Hematopoietic multipotent progenitor cell (in vitro differentiated cells): ENCODE measurements at regions not wholly inside any gene's neighbourhood (a gene's known extent, or its start where the extent isn't known, plus 50 kb on each side); places are given as distances from the start of the nearest gene placed in this dataset.
A peak's percentile ranks its signal among the peaks of the same experiment; 100 is the strongest.
"Not testable (repeated sequence)": the region's sequence is repeated elsewhere in the genome, so short reads cannot be mapped to it uniquely, and the experiment has no call there.

Experiments
- DNase-seq, 3 donors: peaks; one replicate each; pipeline ENCODE4 v3.0.0-alpha.2; 2011 to 2015; ENCODE audit warnings: low read depth in 2 of 3, low spot score in 2 of 3

DNA sequence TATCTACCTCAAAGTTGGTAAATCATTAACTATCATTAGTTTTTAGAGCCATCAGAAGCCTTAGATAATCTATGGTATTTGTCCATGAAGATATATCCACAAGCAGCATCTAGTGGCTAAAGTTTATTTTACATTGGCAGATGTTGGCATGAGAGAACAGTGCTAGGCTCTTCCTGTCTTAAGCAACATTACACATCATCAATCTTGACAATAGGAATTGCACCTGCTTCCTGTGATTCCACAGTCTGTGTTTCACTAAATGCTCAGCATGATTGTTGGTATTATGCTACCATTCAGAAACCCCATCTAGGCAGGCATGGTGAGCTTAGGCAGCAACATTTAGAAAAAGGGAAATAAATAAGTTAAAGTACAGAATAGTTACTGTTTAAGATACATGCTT, 246.6 kb downstream of the SLCO4C1 start:
- peak in 2 of 3 donors; percentile 70 to 93 for DNase-seq

DNA sequence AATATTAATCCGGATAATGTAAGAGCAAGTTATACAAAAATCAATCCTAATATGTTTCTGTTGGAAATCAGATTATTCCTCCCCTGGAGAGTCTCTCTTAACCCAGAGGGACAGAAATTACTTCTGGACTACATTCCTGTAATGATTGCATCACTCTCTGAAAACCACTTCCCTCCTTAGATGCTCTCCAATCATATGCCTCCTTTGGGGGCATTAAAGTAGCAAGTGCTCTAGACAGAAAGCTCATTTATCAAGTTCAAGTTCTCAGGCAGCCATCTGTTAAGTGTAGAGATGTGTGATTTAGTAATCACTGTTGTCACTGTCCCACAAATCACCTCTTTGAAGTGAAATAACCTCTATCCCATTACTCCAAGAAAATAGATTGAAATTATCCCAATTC, 247.1 kb downstream of the SLCO4C1 start:
- DNase-seq, result peak in 2 of 3 donors; percentile 35 to 59

DNA sequence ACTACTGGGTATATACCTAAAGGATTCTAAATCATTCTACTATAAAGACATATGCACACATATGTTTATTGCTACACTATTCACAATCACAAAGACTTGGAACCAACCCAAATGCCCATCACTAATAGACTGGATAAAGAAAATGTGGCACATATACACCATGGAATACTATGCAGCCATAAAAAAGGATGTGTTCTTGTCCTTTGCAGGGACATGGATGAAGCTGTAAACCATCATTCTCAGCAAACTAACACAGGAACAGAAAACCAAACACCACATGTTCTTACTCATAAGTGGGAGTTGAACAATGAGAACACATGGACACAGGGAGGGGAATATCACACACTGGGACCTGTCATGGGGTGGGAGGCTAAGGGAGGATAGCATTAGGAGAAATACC, 249.0 kb downstream of the SLCO4C1 start:
- DNase-seq, result not testable (repeated sequence)

DNA sequence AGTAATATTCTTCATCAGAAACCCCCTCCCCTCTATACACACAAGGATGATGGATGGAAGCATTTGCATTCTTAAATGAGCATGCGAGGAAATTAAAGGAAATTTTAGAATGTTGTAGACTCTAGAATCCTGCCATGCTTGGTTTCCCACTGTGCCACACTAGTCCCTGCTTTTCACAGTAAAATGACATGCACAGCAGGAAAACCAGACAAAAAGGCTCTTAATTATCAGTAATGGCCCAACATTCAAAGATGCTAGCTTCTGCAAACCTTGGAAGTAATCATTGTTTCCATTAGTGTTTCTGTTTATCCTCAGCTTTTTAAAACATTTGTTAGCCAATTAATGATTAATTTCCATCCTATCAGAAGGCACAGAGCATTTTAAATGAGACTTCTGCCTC, 255.8 kb downstream of the SLCO4C1 start:
- DNase-seq, result no peak

DNA sequence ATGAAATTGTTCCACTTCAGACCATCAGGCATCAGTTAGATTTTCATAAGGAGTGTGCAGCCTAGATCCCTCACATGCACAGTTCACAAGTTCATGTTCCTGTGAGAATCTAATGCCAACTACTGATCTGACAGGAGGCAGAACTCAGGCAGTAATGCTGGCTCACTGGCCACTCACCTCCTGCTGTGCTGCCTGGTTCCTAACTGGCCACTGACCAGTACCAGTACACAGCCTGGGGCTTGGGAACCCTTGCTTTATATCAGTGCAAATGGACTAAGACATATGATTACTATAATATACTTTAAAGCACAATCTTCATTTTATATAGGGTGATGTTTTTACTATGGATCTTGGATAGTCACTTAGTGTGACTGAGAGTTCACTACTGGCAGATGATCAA, 259.2 kb downstream of the SLCO4C1 start:
- DNase-seq, result no peak

DNA sequence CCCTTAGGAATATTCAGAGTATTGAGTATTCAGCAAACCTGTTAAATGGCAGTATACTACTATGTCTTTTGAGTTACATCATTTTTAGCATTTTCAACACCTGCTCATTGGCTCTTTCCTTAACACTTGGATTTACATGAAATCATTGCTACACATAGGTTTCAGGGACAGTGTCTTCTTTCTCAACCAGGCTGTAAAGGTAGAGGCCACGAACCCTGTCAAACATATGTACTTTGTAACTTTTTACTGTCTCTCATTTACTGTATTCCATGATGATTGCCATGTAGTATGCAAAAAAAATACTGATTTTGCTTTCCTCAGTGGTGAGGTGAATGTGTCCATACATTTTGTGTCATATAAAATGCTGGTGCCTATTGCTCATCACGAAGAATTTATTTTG, 264.4 kb downstream of the SLCO4C1 start:
- no peak for DNase-seq

DNA sequence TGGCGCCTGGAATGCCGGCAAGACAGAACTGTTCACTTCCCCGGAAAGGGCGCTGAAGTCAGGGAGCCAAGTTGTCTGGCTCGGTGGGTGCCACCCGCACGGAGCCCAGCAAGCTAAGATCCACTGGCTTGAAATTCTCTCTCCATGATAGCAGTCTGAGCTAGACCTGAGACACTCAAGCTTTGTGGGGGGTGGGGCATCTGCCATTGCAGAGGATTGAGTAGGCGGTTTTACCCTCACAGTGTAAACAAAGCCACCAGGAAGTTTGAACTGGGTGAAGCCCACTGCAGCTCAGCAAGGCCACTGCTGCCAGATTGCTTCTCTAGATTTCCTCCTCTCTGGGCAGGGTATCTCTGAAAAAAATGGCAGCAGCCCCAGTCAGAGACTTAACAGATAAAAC, 277.4 kb downstream of the SLCO4C1 start:
- DNase-seq, result no peak

DNA sequence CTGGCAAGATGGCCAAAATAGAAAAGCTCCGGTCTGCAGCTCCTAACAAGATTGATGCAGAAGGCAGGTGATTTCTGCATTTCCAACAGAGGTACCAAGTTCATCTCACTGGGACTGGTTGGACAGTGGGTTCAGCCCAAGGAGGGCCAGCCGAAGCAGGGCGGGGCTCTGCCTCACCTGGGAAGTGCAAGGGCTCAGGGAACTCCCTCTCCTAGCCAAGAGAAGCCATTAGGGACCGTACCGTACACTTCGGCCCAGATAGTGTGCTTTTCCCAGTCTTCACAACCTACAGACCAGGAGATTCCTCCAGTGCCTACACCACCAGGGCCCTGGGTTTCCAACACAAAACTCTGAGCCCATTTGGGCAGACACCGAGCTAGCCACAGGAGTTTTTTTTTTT, 277.8 kb downstream of the SLCO4C1 start:
- DNase-seq, result no peak

DNA sequence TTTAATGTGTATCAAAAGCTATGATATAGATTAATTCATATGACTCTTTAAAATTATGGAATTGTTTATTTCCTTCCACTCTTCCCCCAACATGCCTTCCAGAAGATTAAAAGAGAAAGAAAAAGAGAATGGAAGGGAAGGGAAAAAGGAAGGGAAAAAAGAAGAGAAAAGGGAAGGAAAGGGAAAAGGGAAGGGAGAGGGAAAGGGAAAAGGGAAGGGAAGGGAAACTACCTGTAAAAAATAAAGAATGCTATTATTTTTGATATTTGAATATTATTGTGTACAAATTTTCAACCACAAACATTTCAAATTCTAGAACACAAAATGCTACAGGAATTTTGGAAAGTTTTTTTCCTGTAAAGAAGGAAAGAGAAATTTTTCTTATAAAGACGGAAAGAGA, 281.7 kb downstream of the SLCO4C1 start:
- DNase-seq, result no peak

DNA sequence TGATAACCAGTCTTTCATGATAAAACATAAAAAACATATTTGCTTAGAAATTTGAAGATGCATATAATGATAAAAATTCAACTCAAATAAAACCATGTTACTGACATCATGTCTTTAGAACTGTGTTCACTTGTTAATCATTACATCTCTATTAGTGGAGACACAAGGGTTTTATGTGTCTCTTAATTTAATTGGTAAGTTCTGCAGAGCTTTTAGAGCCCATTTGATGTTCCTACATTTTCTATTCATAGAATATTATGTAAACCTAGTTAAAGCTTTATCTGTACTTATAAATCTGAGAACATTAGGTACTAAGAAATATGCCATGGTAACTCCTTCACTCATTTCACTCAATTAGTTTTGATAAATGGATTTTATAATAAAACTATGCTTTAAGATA, 285.4 kb downstream of the SLCO4C1 start:
- DNase-seq, result no peak

DNA sequence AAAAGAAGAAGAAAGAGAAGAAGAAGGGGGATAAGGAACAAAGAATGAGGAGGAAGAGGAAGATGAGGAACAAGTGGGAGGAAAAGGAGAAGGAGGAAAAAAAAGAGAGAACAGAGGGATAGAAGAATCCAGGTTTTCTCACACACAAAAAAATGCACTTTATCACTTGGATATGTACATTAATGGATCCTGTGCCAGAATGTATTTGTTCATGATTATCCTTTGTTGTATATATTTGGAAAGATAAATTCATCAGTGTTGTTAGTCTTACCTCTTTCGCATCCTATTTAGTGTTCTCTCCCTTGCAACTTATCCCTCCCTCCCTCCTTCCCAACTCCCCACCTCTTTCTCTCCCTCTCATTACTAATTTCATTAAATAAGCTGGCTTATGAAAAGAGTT, 298.8 kb downstream of the SLCO4C1 start:
- no peak for DNase-seq

DNA sequence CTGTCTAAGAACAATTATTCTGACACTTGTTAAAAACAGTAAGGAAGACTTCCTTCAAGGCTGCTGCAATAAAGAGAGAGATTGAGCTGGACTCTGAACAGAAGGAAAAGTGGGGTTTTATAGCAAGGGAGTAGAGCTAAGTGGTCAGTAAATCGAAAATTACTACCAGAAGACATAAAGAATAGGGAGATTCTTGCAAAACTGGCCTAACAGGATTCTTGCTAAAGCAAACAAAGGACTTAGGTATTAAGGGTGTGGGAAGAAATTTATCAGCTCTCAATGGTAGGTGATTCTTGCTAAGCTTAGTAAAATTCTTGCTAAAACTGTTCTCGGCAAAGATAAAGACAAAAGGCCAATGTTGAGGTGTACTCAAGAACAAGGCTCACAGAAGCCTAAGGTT, 300.5 kb downstream of the SLCO4C1 start:
- DNase-seq, result no peak

DNA sequence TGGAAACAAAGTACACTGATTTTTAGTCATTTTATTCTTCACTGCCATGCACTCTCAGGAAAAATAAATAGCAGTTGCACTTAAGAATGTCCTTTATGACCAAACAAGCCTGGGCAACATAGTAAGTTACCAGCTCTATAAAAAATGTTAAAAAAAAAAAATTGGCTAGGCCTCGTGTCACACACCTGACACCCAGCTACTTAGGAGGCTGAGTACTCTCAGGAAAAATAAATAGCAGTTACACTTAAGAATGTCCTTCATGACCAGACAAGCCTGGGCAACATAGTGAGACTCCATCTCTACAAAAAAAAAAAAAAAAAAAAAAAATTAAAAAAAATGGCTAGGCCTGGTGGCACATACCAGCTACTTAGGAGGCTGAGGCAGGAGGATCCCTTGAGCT, 304.6 kb downstream of the SLCO4C1 start:
- no peak for DNase-seq

DNA sequence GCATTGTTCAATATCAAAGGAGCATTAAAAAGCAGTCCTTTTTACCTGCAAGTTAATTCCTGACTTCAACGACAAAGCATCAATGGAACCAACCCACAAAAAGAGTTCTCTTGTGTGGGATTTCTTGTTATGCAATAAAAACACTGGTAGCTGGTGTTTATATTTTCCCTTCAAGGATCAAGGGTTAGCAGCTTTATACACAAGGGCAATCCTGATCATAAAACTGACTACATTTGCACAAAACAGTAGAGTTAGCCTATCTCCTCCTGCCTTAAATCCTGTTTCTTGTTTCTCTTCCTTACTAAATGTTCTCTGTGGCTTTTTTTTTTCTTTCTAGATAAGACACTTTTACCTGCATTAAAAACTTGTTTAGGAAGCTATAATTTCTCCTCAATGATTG, 306.4 kb downstream of the SLCO4C1 start:
- no peak for DNase-seq

DNA sequence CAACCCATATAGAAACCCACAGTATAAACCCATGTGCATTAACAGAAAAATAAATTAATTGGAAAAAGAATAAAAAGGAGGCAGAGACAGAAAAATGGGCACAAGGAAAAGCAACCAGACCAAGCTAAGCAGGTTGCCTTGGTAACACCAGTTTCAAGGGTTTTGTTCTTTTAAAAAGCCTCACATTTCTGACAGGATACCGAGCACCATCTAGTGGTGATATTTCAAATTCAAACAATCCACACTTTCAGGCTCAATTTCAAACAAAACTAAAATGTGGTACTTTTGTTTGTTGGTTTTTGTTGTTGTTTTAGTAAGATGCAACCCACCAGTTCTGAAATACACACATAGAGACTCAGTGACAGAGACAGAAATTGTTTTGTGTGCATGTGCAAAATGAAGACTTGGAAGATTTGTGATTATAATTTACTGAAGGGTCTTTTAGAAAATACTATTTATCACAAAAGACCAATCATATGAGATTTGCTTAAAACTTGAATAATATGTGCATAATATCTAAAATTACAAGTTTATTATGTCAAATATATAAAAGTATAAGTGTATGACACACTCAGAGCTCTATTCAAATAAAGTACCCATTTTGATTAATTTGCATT, 318.2 kb downstream of the SLCO4C1 start:
- peak in 2 of 3 donors; percentile 43 to 75 for DNase-seq

DNA sequence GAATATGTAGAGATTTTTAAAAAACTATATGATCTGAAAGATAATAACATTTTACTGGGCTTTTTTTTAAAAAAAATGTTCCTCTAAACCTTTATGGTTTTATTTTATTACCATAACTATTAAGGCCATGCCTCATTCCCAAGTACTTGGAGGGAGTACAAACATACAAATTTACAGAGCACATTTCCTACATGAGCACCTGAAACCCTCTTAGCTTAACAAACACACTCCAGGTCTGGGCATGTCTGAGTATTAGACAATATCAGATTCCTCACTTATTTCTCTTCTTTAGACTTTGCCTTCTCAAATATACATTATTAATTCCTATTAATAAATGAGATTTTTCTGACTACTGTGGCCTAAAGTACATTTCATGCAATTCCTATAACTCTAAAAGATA, 319.2 kb downstream of the SLCO4C1 start:
- no peak for DNase-seq

DNA sequence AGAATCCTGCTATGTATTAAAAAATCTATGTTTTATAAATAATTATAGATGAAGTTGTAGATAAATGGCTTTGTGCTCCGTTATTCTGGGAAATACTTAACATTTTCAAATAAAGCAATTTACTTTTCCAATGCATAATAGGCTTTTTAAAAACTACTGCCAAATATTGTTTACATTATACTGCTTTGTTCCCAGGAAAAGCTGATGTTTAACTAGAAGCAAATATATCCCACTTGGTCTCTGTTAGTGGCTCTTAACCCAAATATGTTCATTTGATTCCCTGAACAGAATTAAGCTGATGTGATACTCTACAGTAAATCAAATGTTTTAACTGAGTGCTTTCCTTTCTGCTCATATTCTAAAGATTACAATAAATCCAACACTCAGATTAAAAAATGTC, 326.3 kb downstream of the SLCO4C1 start:
- DNase-seq, result no peak

DNA sequence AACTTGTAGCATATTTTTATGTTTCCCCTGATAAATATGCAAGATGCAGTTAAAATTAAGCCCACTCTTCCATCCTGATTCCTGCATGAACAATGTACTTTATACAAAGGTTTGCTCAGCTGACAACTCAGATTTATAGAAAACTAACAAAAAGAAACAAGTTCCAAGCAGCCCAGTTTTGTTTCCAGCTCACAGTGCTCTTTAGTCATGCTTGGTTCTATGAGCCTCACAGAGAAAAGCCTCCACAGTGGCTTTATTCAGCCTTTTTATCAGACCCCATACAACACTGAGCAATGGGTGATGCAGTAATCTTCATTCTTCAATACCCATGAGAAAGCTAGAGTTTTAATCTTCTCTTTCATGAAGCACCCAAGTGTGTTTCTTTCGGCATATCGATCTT, 329.6 kb downstream of the SLCO4C1 start:
- no peak for DNase-seq

DNA sequence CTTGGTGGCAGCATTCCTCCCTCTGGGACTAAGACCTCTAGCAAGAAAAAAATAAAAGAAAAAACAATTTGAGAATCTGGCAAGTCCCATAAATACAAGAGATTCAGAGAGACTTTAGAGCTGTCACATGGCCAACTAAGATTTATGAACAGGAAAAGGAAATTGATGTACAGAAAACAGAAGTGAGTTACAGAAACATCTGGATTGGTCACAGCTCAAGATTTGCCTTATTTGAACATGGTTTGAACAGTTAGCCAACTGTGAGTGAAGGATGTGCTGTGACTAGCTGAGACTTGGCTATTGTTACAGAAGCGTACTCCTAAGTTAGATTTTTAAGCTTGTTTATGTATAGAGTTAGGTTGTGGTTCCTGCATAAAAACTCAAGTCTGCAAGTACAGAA, 340.2 kb downstream of the SLCO4C1 start:
- DNase-seq, result peak in 2 of 3 donors; percentile 22 to 70

DNA sequence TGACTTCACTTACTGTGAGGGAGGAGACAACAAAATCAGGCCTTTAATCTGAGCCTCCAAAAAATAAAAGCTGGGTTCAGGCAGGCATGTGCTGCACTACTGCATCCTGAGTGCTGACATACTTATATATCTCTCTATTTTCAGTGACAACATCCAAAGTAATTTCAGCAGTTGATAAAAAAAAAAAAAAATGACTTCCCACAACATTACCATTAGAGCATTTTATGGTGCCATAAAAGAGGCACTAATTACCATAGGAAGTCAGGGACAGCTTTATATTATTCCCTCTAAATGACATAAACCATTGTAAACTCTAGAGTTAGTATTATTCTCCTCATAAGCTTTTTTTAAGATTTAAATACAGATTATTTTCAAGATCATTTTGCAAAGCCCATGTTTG, 346.1 kb downstream of the SLCO4C1 start:
- no peak for DNase-seq

DNA sequence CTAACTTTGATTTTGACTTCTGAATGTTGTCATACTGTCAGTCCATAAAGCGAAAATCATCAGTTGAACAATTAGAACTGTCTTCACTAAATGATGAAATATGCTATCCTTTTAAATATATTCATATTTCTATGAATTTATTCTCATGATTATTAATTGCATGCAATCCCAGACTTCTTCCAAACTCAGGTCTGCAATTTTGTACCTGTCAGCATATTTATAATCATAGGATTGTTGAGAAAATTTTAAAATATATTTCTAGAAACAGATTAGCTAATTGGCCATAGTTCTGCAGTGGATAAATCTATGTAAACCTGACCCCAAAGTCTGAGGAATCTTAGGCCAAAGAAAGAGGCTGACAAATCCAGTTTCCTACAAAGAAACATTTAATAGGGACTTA, 347.5 kb downstream of the SLCO4C1 start:
- DNase-seq, result no peak

DNA sequence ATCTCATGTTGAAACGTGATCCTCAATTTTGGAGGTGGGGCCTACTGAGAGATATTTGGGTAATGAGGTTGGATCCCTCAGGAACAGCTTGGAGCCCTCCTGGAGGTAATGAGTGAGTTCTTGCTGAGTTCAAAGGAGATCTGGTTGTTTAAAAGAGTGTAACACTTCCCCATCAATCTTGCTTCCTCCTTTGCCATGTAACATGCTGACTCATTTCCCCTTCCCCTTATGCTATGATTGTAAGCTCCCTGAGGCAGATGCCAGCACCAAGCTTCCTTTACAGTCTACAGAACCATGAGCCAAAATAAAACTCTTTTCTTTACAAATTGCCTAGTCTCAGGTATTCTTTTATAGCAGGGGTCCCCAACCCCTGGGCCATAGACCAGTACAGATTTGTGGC, 352.3 kb downstream of the SLCO4C1 start:
- peak in 2 of 3 donors; percentile 37 to 67 for DNase-seq

DNA sequence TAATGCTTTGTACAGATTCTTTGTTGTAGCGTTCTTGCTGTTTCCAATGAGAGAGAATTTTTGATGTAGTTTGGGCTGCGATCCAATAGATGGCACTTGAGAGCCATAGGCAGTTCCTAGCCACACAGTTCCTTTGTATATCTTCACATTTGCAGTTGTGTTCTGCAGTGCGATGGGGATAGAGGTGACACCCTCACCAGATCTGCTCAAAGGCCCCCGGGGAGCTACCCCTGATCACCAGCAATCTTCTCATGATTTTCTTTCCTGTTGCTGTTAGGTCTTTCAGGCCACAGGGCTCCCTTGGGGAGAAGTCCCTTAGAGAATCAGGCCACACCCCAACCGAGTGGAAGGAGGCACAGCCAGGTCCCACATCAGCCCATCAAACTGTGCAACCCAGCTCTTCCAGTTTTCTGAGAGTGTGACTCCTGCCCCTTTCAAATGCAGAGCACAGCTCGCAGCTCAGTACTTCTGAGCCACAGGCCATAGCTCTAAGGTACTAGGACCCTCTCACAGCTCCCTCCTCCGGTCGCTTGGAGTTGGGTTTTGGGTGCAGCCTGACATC, 353.7 kb downstream of the SLCO4C1 start:
- peak in 2 of 3 donors; percentile 27 to 65 for DNase-seq
